ENCODE measurements at regions not wholly inside any gene's neighbourhood (a gene's known extent, or its start where the extent isn't known, plus 50 kb on each side); places are given as distances from the start of the nearest gene placed in this dataset.

- Histone ChIP-seq H3K27ac (replicated peaks) (no peak overlapping the region), H3K4me3 (replicated peaks; ENCODE audit: insufficient read depth, low read length) (no peak overlapping the region), H3K27me3 (ENCODE audit: insufficient read depth, poor library complexity, severe bottlenecking) (no peaks in the 10 kb centered on the region)
- TF ChIP-seq, protein P1, sequence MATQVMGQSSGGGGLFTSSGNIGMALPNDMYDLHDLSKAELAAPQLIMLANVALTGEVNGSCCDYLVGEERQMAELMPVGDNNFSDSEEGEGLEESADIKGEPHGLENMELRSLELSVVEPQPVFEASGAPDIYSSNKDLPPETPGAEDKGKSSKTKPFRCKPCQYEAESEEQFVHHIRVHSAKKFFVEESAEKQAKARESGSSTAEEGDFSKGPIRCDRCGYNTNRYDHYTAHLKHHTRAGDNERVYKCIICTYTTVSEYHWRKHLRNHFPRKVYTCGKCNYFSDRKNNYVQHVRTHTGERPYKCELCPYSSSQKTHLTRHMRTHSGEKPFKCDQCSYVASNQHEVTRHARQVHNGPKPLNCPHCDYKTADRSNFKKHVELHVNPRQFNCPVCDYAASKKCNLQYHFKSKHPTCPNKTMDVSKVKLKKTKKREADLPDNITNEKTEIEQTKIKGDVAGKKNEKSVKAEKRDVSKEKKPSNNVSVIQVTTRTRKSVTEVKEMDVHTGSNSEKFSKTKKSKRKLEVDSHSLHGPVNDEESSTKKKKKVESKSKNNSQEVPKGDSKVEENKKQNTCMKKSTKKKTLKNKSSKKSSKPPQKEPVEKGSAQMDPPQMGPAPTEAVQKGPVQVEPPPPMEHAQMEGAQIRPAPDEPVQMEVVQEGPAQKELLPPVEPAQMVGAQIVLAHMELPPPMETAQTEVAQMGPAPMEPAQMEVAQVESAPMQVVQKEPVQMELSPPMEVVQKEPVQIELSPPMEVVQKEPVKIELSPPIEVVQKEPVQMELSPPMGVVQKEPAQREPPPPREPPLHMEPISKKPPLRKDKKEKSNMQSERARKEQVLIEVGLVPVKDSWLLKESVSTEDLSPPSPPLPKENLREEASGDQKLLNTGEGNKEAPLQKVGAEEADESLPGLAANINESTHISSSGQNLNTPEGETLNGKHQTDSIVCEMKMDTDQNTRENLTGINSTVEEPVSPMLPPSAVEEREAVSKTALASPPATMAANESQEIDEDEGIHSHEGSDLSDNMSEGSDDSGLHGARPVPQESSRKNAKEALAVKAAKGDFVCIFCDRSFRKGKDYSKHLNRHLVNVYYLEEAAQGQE (IDR thresholded peaks at IDR 0.05; ENCODE audit: insufficient replicate concordance, low read depth): no peak
- TF ChIP-seq CTCF (IDR thresholded peaks at IDR 0.05; ENCODE audit: insufficient read depth, low read length) (no peak), GABPA (IDR thresholded peaks at IDR 0.05; ENCODE audit: low read depth) (no peak)
- no peak for DNase-seq (ENCODE audit: low read depth in 1 of 2, low spot score in 1 of 2)
These were observed 321.7 kb downstream of the ZNF621 start for GRCh38 chr3:40846451-40846850.

DNA sequence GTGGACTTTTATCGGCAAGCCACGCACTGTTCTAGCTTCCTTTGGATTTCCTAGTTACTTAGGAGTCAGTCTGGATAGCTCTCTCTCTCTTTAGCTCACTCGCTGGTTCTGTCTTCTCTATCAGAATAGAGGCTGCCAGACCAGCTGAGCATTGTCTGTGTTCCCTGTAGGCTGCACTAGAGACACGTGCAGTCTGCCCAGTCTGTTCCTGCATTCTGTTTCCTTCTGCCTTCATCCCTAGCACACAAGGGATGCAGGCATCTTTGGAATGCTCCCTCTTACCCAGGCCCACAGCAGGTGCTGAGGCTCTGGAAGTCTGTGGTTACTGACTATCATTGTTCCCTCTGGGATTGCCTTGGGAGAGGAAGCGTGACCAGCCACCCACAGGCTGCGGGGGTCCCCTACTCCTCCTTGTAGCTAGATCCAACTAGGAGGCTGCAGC lies 322.8 kb downstream of the ZNF621 start:
- TF ChIP-seq CTCF (IDR thresholded peaks at IDR 0.05; ENCODE audit: insufficient read depth, low read length): no peak
- no peak for TF ChIP-seq GABPA (IDR thresholded peaks at IDR 0.05; ENCODE audit: low read depth)
- no peak for TF ChIP-seq POLR2AphosphoS5 (IDR thresholded peaks at IDR 0.05; ENCODE audit: low read depth)
- TF ChIP-seq, protein P1 (IDR thresholded peaks at IDR 0.05; ENCODE audit: insufficient replicate concordance, low read depth): no peak
- no peak for TF ChIP-seq SPI1 (IDR thresholded peaks at IDR 0.05; ENCODE audit: borderline replicate concordance, low read depth)
- Histone ChIP-seq H3K27me3 (ENCODE audit: insufficient read depth, poor library complexity, severe bottlenecking) (no peaks in the 10 kb centered on the region), H3K27ac (replicated peaks) (no peak overlapping the region), H3K4me3 (replicated peaks; ENCODE audit: insufficient read depth, low read length) (no peak overlapping the region)
- DNase-seq (ENCODE audit: low read depth in 1 of 2, low spot score in 1 of 2): no peak

GRCh38 chr3:40848421-40848820 lies 323.7 kb downstream of the ZNF621 start:
- no peak for DNase-seq (ENCODE audit: low read depth in 1 of 2, low spot score in 1 of 2)
- Histone ChIP-seq H3K27ac (replicated peaks) (no peak overlapping the region), H3K27me3 (ENCODE audit: insufficient read depth, poor library complexity, severe bottlenecking) (no peaks in the 10 kb centered on the region), H3K4me3 (replicated peaks; ENCODE audit: insufficient read depth, low read length) (no peak overlapping the region)
- no peak for TF ChIP-seq POLR2AphosphoS5 (IDR thresholded peaks at IDR 0.05; ENCODE audit: low read depth)

GRCh38 chr3:40850861-40851260 lies 326.1 kb downstream of the ZNF621 start:
- TF ChIP-seq SPI1 (IDR thresholded peaks at IDR 0.05; ENCODE audit: borderline replicate concordance, low read depth) (no peak), CTCF (IDR thresholded peaks at IDR 0.05; ENCODE audit: insufficient read depth, low read length) (no peak), POLR2AphosphoS5 (IDR thresholded peaks at IDR 0.05; ENCODE audit: low read depth) (no peak), GABPA (IDR thresholded peaks at IDR 0.05; ENCODE audit: low read depth) (no peak)
- TF ChIP-seq, protein P1 (IDR thresholded peaks at IDR 0.05; ENCODE audit: insufficient replicate concordance, low read depth): no peak
- DNase-seq (ENCODE audit: low read depth in 1 of 2, low spot score in 1 of 2): no peak
- Histone ChIP-seq H3K27ac (replicated peaks) (no peak overlapping the region), H3K27me3 (ENCODE audit: insufficient read depth, poor library complexity, severe bottlenecking) (no peaks in the 10 kb centered on the region), H3K4me3 (replicated peaks; ENCODE audit: insufficient read depth, low read length) (no peak overlapping the region)
